HEK293 (cell line): ENCODE measurements at regions not wholly inside any gene's neighbourhood (a gene's known extent, or its start where the extent isn't known, plus 50 kb on each side); places are given as distances from the start of the nearest gene placed in this dataset.

ENCODE experiments used
- CTCF ChIA-PET: fragments of 350-600 bp; formaldehyde crosslinking; extraction: SDS; loops from one replicate; lab custom pipeline; 2021; ENCODE audit warnings: antibody characterized with exemption; lab: Yijun Ruan, JAX
- POLR2A ChIA-PET: fragments of 300-600 bp; formaldehyde crosslinking; extraction: SDS; loops from one replicate; lab custom pipeline; 2020; ENCODE audit warnings: antibody characterized with exemption, inconsistent platforms; lab: Yijun Ruan, JAX
- H3K27ac ChIP-seq: fragments of 200-500 bp; sonication (Bioruptor generic); 2 replicates; pipeline ENCODE4 v1.5.1; 2014; ENCODE audit warnings: low read depth, low read length, control low read depth, inconsistent platforms; ENCODE audit errors: extremely low read depth
- H3K36me3 ChIP-seq, 2 experiments: fragments of 200-500 bp in 1 of 2; sonication (Bioruptor generic) in 1 of 2; 1 replicate in 1 of 2; 2 replicates in 1 of 2; pipeline ENCODE4 v1.5.1; 2014 to 2017; ENCODE audit warnings: inconsistent platforms in 2 of 2, low read length in 2 of 2; ENCODE audit not compliant: control insufficient read depth in 2 of 2, insufficient read depth in 1 of 2
- H3K4me1 ChIP-seq: fragments of 200-500 bp; sonication (Bioruptor generic); 2 replicates; pipeline ENCODE4 v1.5.1; 2014; ENCODE audit warnings: mild to moderate bottlenecking, low read length, inconsistent platforms; ENCODE audit not compliant: control insufficient read depth, insufficient read depth
- H3K4me3 ChIP-seq: 2 replicates; pipeline ENCODE4 v1.5.1; 2011; ENCODE audit warnings: low read depth, mild to moderate bottlenecking, control low read depth, low read length, moderate library complexity
- H3K9me3 ChIP-seq: fragments of 200-500 bp; sonication (Bioruptor generic); 2 replicates; pipeline ENCODE4 v1.5.1; 2014; ENCODE audit warnings: low read depth, low read length, inconsistent platforms; ENCODE audit not compliant: control insufficient read depth, insufficient read depth
- HOXC10 ChIP-seq: sonication (generic); formaldehyde crosslinking; IDR thresholded peaks from 2 replicates; pipeline ENCODE4 v1.8.1; 2023; ENCODE audit warnings: mild to moderate bottlenecking, missing genetic modification reagents
- KLF1 ChIP-seq: fragments of 450-650 bp; formaldehyde crosslinking; IDR thresholded peaks from 2 replicates; pipeline ENCODE4 v1.5.1; 2016; ENCODE audit warnings: missing biosample characterization, missing genetic modification characterization
- KLF8 ChIP-seq: fragments of 450-650 bp; formaldehyde crosslinking; IDR thresholded peaks from 2 replicates; pipeline ENCODE4 v1.5.1; 2016; ENCODE audit warnings: missing biosample characterization, missing genetic modification characterization
- MEIS1 ChIP-seq: sonication (generic); formaldehyde crosslinking; IDR thresholded peaks from 2 replicates; pipeline ENCODE4 v1.8.1; 2022; ENCODE audit warnings: missing genetic modification reagents, mild to moderate bottlenecking, borderline replicate concordance
- OVOL3 ChIP-seq: fragments of 450-650 bp; formaldehyde crosslinking; IDR thresholded peaks from 2 replicates; pipeline ENCODE4 v1.5.1; 2016; ENCODE audit warnings: missing biosample characterization, missing genetic modification characterization
- SALL2 ChIP-seq: fragments of 450-650 bp; formaldehyde crosslinking; IDR thresholded peaks from 2 replicates; pipeline ENCODE4 v1.5.0; 2017; ENCODE audit warnings: missing biosample characterization, mild to moderate bottlenecking, missing genetic modification characterization, borderline replicate concordance
- SCRT1 ChIP-seq: fragments of 450-650 bp; formaldehyde crosslinking; IDR thresholded peaks from 2 replicates; pipeline ENCODE4 v1.5.1; 2016; ENCODE audit warnings: missing biosample characterization, missing genetic modification characterization, borderline replicate concordance
- ZBTB20 ChIP-seq: fragments of 450-650 bp; formaldehyde crosslinking; IDR thresholded peaks from 2 replicates; pipeline ENCODE4 v1.5.1; 2016; ENCODE audit warnings: missing biosample characterization, missing genetic modification characterization
- ZBTB21 ChIP-seq: fragments of 450-650 bp; formaldehyde crosslinking; IDR thresholded peaks from 2 replicates; pipeline ENCODE4 v1.5.1; 2017; ENCODE audit warnings: missing biosample characterization, missing genetic modification characterization
- ZNF121 ChIP-seq: fragments of 450-650 bp; formaldehyde crosslinking; IDR thresholded peaks from 2 replicates; pipeline ENCODE4 v1.5.1; 2016; ENCODE audit warnings: missing biosample characterization, missing genetic modification characterization
- ZNF23 ChIP-seq: fragments of 450-650 bp; formaldehyde crosslinking; IDR thresholded peaks from 2 replicates; pipeline ENCODE4 v1.5.1; 2016; ENCODE audit warnings: missing biosample characterization, missing genetic modification characterization, borderline replicate concordance
- ZNF449 ChIP-seq: fragments of 450-650 bp; formaldehyde crosslinking; IDR thresholded peaks from 2 replicates; pipeline ENCODE4 v1.5.1; 2017; ENCODE audit warnings: missing biosample characterization, mild to moderate bottlenecking, missing genetic modification characterization, moderate library complexity
- ZNF510 ChIP-seq: fragments of 450-650 bp; formaldehyde crosslinking; IDR thresholded peaks from 2 replicates; pipeline ENCODE4 v1.5.1; 2018; ENCODE audit warnings: mild to moderate bottlenecking, missing genetic modification characterization, missing biosample characterization; ENCODE audit not compliant: insufficient replicate concordance
- ZNF529 ChIP-seq: fragments of 450-650 bp; formaldehyde crosslinking; IDR thresholded peaks from 2 replicates; pipeline ENCODE4 v1.5.1; 2017; ENCODE audit warnings: missing genetic modification characterization, missing biosample characterization; ENCODE audit not compliant: insufficient replicate concordance
- ZNF555 ChIP-seq: fragments of 450-650 bp; formaldehyde crosslinking; conservative IDR thresholded peaks from 2 replicates; pipeline ENCODE4 v1.5.1; 2017; ENCODE audit warnings: missing biosample characterization, mild to moderate bottlenecking, missing genetic modification characterization, inconsistent platforms
- ZNF658 ChIP-seq: fragments of 450-650 bp; formaldehyde crosslinking; IDR thresholded peaks from 2 replicates; pipeline ENCODE4; 2016; ENCODE audit warnings: missing biosample characterization, missing genetic modification characterization
- ZSCAN30 ChIP-seq: fragments of 450-650 bp; IDR thresholded peaks from 2 replicates; pipeline ENCODE4 v1.5.1; 2018; ENCODE audit warnings: missing biosample characterization, mild to moderate bottlenecking, missing genetic modification characterization, moderate library complexity
- TF ChIP-seq, protein P1 (sequence below): IDR thresholded peaks from 2 replicates; pipeline ENCODE4 v1.6.1; 2011; ENCODE audit warnings: mild to moderate bottlenecking, low read depth, low read length, borderline replicate concordance

DNA sequence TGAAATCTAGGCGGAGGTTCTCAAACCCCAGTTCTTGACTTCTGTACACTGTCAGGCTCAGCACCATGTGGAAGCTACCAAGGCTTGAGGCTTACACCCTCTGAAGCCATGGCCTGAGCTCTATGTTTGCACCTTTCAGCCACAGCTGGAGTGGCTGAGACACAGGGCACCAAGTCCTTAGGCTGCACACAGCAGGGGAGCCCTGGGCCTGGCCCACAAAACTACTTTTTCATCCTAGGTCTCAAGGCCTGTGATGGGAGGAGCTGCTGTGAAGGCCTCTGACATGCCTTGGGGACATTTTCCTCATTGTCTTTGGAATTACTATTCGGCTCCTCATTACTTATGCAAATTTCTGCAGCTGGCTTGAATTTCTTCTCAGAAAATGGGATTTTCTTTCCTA lies 503.2 kb upstream of the PCDH20 start:
- no peak overlapping the region for H3K4me3 ChIP-seq
- POLR2A ChIA-PET: no interaction called here
- no peaks in the 10 kb centered on the region for H3K9me3 ChIP-seq
- no peak for TF ChIP-seq OVOL3 (tag by site-specific recombination)
- TF ChIP-seq MEIS1: no peak
- TF ChIP-seq ZNF555 (tag by site-specific recombination): no peak
- TF ChIP-seq ZNF658 (tag by site-specific recombination): no peak
- TF ChIP-seq, all 188 proteins: peak for 0
- CTCF ChIA-PET: no interaction called here
- H3K36me3 ChIP-seq: no peaks in the 10 kb centered on the region
- H3K27ac ChIP-seq: no peak overlapping the region
- no peaks in the 10 kb centered on the region for H3K4me1 ChIP-seq

DNA sequence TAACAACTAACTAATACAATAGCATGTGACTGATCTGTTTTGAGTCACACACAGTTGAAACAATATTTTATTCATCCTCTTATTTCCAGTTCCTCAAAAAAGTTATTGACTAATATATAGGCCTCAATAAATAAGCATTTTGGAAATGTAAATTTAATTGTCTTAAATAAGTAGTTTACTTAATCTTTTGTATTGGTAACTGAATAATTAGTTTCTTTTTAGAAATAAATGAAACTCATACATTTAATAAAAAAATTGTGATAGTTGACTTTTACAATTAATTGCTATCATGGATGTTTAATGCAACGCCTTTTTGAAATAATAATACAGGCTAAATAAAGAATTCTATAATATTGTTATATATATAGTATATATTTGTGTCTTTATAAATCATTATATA lies 500.8 kb upstream of the PCDH20 start:
- Histone ChIP-seq H3K27ac (no peak overlapping the region), H3K36me3 (no peaks in the 10 kb centered on the region), H3K9me3 (no peaks in the 10 kb centered on the region), H3K4me1 (no peaks in the 10 kb centered on the region), H3K4me3 (no peak overlapping the region)
- ChIA-PET CTCF (interaction anchor here (0.6 kb wide), 1 partner anchor 22 kb away, joined by 6 read pairs; no protein-coding TSS in a partner anchor), POLR2A (no interaction called here)
- no peak for TF ChIP-seq ZSCAN30 (tag by site-specific recombination)
- no peak for TF ChIP-seq HOXC10 (CRISPR knock-in tag)
- TF ChIP-seq ZNF510: no peak
- TF ChIP-seq SCRT1: no peak
- TF ChIP-seq ZNF23: no peak
- no peak for TF ChIP-seq ZNF121
- TF ChIP-seq KLF8 (tag by site-specific recombination): no peak
- no peak for TF ChIP-seq ZBTB21 (tag by site-specific recombination)
- no peak for TF ChIP-seq ZBTB20 (tag by site-specific recombination)
- TF ChIP-seq KLF1 (tag by site-specific recombination): no peak
- no peak for TF ChIP-seq ZNF449 (tag by site-specific recombination)
- TF ChIP-seq SALL2 (tag by site-specific recombination): no peak

DNA sequence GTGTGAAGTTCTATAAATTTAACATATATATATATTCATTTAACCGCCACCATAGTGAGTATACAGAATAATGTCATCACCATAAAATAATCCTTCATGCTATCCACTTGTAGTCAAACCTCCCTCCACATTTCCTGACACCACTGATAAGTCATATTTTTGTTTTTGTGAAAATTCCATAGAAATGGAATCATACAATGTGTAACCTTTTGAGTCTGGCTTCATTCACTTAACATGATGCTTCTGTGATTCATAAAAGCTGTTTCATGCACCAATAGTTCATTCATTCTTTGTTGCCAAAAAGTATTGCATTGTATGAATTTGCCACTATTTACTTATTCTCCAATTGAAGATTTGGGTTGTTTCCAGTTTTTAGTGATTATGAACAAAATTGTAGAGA lies 497.5 kb upstream of the PCDH20 start:
- POLR2A ChIA-PET: no interaction called here
- H3K27ac ChIP-seq: no peak overlapping the region
- no peak for TF ChIP-seq ZNF529
- TF ChIP-seq, protein P1, sequence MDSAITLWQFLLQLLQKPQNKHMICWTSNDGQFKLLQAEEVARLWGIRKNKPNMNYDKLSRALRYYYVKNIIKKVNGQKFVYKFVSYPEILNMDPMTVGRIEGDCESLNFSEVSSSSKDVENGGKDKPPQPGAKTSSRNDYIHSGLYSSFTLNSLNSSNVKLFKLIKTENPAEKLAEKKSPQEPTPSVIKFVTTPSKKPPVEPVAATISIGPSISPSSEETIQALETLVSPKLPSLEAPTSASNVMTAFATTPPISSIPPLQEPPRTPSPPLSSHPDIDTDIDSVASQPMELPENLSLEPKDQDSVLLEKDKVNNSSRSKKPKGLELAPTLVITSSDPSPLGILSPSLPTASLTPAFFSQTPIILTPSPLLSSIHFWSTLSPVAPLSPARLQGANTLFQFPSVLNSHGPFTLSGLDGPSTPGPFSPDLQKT: peak; percentile 52; the same call in 1 of the 2 replicates
- TF ChIP-seq, all 188 proteins: peak for 1
- no peaks in the 10 kb centered on the region for H3K36me3 ChIP-seq
- no peak overlapping the region for H3K4me3 ChIP-seq
- H3K9me3 ChIP-seq: no peaks in the 10 kb centered on the region
- H3K4me1 ChIP-seq: no peaks in the 10 kb centered on the region
- CTCF ChIA-PET: no interaction called here
